ENCODE measurements at regions not wholly inside any gene's neighbourhood (a gene's known extent, or its start where the extent isn't known, plus 50 kb on each side); places are given as distances from the start of the nearest gene placed in this dataset.

GRCh38 chr13:65629926-65630325 lies 1600.2 kb downstream of the PCDH9 start:
- no peak for DNase-seq (ENCODE audit: extremely low spot score, unreplicated experiment)
- Mint-ChIP-seq H3K27ac (ENCODE audit: unreplicated experiment) (no peak overlapping the region), H3K27me3 (ENCODE audit: unreplicated experiment) (no peaks in the 10 kb centered on the region), H3K9me3 (ENCODE audit: unreplicated experiment) (no peaks in the 10 kb centered on the region), H3K36me3 (ENCODE audit: unreplicated experiment) (no peaks in the 10 kb centered on the region), H3K4me3 (ENCODE audit: unreplicated experiment) (no peak overlapping the region), H3K4me1 (ENCODE audit: unreplicated experiment) (peaks cover 13% of the 10 kb centered on the region)
- TF ChIP-seq CTCF (IDR thresholded peaks at IDR 0.05), result no peak

- TF ChIP-seq CTCF (IDR thresholded peaks at IDR 0.05), result no peak
Observed at GRCh38 chr13:65623148-65623547, 1607.0 kb downstream of the PCDH9 start.

GRCh38 chr13:65615506-65615905 lies 1614.6 kb downstream of the PCDH9 start:
- TF ChIP-seq CTCF (IDR thresholded peaks at IDR 0.05), result no peak
- Mint-ChIP-seq H3K36me3 (ENCODE audit: unreplicated experiment) (no peaks in the 10 kb centered on the region), H3K27me3 (ENCODE audit: unreplicated experiment) (no peaks in the 10 kb centered on the region), H3K4me3 (ENCODE audit: unreplicated experiment) (no peak overlapping the region), H3K9me3 (ENCODE audit: unreplicated experiment) (no peaks in the 10 kb centered on the region), H3K27ac (ENCODE audit: unreplicated experiment) (no peak overlapping the region), H3K4me1 (ENCODE audit: unreplicated experiment) (no peaks in the 10 kb centered on the region)
- DNase-seq (ENCODE audit: extremely low spot score, unreplicated experiment), result no peak

More at GRCh38 chr13:65623148-65623547, 1607.0 kb downstream of the PCDH9 start:
- Mint-ChIP-seq H3K9me3 (ENCODE audit: unreplicated experiment) (no peaks in the 10 kb centered on the region), H3K4me1 (ENCODE audit: unreplicated experiment) (peaks cover 3% of the 10 kb centered on the region), H3K27ac (ENCODE audit: unreplicated experiment) (no peak overlapping the region), H3K4me3 (ENCODE audit: unreplicated experiment) (no peak overlapping the region), H3K27me3 (ENCODE audit: unreplicated experiment) (no peaks in the 10 kb centered on the region), H3K36me3 (ENCODE audit: unreplicated experiment) (no peaks in the 10 kb centered on the region)
- no peak for DNase-seq (ENCODE audit: extremely low spot score, unreplicated experiment)

- no peaks in the 10 kb centered on the region for H3K4me1 Mint-ChIP-seq (ENCODE audit: unreplicated experiment)
- no peak overlapping the region for H3K4me3 Mint-ChIP-seq (ENCODE audit: unreplicated experiment)
- no peak for DNase-seq (ENCODE audit: extremely low spot score, unreplicated experiment)
- no peaks in the 10 kb centered on the region for H3K9me3 Mint-ChIP-seq (ENCODE audit: unreplicated experiment)
- no peak overlapping the region for H3K27ac Mint-ChIP-seq (ENCODE audit: unreplicated experiment)
- no peaks in the 10 kb centered on the region for H3K27me3 Mint-ChIP-seq (ENCODE audit: unreplicated experiment)
- no peaks in the 10 kb centered on the region for H3K36me3 Mint-ChIP-seq (ENCODE audit: unreplicated experiment)
- peak; percentile 13 for TF ChIP-seq CTCF (IDR thresholded peaks at IDR 0.05)
Observed at GRCh38 chr13:65613004-65613403, 1617.1 kb downstream of the PCDH9 start.

GRCh38 chr13:65609350-65609749 lies 1620.8 kb downstream of the PCDH9 start:
- Mint-ChIP-seq H3K27me3 (ENCODE audit: unreplicated experiment) (no peaks in the 10 kb centered on the region), H3K4me1 (ENCODE audit: unreplicated experiment) (peaks cover 5% of the 10 kb centered on the region), H3K4me3 (ENCODE audit: unreplicated experiment) (no peak overlapping the region), H3K27ac (ENCODE audit: unreplicated experiment) (no peak overlapping the region), H3K36me3 (ENCODE audit: unreplicated experiment) (no peaks in the 10 kb centered on the region), H3K9me3 (ENCODE audit: unreplicated experiment) (no peaks in the 10 kb centered on the region)
- no peak for TF ChIP-seq CTCF (IDR thresholded peaks at IDR 0.05)
- DNase-seq (ENCODE audit: extremely low spot score, unreplicated experiment), result no peak
